ENCODE measurements at regions not wholly inside any gene's neighbourhood (a gene's known extent, or its start where the extent isn't known, plus 50 kb on each side); places are given as distances from the start of the nearest gene placed in this dataset.
"Not testable (repeated sequence)": the region's sequence is repeated elsewhere in the genome, so short reads cannot be mapped to it uniquely, and the experiment has no call there.

- no peaks in the 10 kb centered on the region for H3K36me3 Mint-ChIP-seq
- H3K9me3 Mint-ChIP-seq: peaks cover 3% of the 10 kb centered on the region
- H3K4me3 Mint-ChIP-seq: no peak overlapping the region
- ATAC-seq (ENCODE audit: low read depth) (no peak), DNase-seq (ENCODE audit: low spot score in 2 of 2) (no peak)
- H3K27ac Mint-ChIP-seq: no peak overlapping the region
- no peaks in the 10 kb centered on the region for H3K27me3 Mint-ChIP-seq
- H3K4me1 Mint-ChIP-seq: peaks cover 3% of the 10 kb centered on the region
Observed at GRCh38 chr3:78283994-78284393, 1244.1 kb downstream of the ROBO2 start.

GRCh38 chr3:78285032-78285728 is 1245.3 kb downstream of the ROBO2 start:
- Mint-ChIP-seq H3K4me3 (no peak overlapping the region), H3K36me3 (no peaks in the 10 kb centered on the region), H3K9me3 (peaks cover 3% of the 10 kb centered on the region), H3K27me3 (no peaks in the 10 kb centered on the region), H3K27ac (no peak overlapping the region), H3K4me1 (peaks cover 3% of the 10 kb centered on the region)
- ATAC-seq (ENCODE audit: low read depth): no peak
- DNase-seq (ENCODE audit: low spot score in 2 of 2): no peak

- DNase-seq (ENCODE audit: low spot score in 2 of 2): no peak
- Mint-ChIP-seq H3K36me3 (no peaks in the 10 kb centered on the region), H3K27me3 (no peaks in the 10 kb centered on the region), H3K4me1 (peaks cover 3% of the 10 kb centered on the region), H3K9me3 (peaks cover 3% of the 10 kb centered on the region), H3K27ac (no peak overlapping the region), H3K4me3 (no peak overlapping the region)
- ATAC-seq (ENCODE audit: low read depth): no peak
Observed at GRCh38 chr3:78287085-78287484, 1247.2 kb downstream of the ROBO2 start.

- peaks cover 2% of the 10 kb centered on the region for H3K9me3 Mint-ChIP-seq
- no peaks in the 10 kb centered on the region for H3K27me3 Mint-ChIP-seq
- no peak overlapping the region for H3K4me3 Mint-ChIP-seq
- no peaks in the 10 kb centered on the region for H3K4me1 Mint-ChIP-seq
- DNase-seq (ENCODE audit: low spot score in 2 of 2) (no peak), ATAC-seq (ENCODE audit: low read depth) (no peak)
- H3K27ac Mint-ChIP-seq: no peak overlapping the region
- no peaks in the 10 kb centered on the region for H3K36me3 Mint-ChIP-seq
Observed at GRCh38 chr3:78293284-78293683, 1253.4 kb downstream of the ROBO2 start.

GRCh38 chr3:78304115-78304514 is 1264.2 kb downstream of the ROBO2 start:
- Mint-ChIP-seq H3K4me1 (no peaks in the 10 kb centered on the region), H3K4me3 (no peak overlapping the region), H3K9me3 (peaks cover 2% of the 10 kb centered on the region), H3K27ac (no peak overlapping the region), H3K36me3 (no peaks in the 10 kb centered on the region), H3K27me3 (no peaks in the 10 kb centered on the region)
- DNase-seq (ENCODE audit: low spot score in 2 of 2) (no peak), ATAC-seq (ENCODE audit: low read depth) (no peak)

- H3K4me1 Mint-ChIP-seq: no peaks in the 10 kb centered on the region
- H3K27me3 Mint-ChIP-seq: no peaks in the 10 kb centered on the region
- no peak overlapping the region for H3K4me3 Mint-ChIP-seq
Observed at GRCh38 chr3:78312851-78313250, 1273.0 kb downstream of the ROBO2 start.

GRCh38 chr3:78313332-78313731 is 1273.4 kb downstream of the ROBO2 start:
- peaks cover 4% of the 10 kb centered on the region for H3K9me3 Mint-ChIP-seq
- DNase-seq (ENCODE audit: low spot score in 2 of 2) (no peak), ATAC-seq (ENCODE audit: low read depth) (no peak)
- no peak overlapping the region for H3K27ac Mint-ChIP-seq
- H3K4me1 Mint-ChIP-seq: no peaks in the 10 kb centered on the region
- no peak overlapping the region for H3K4me3 Mint-ChIP-seq
- no peaks in the 10 kb centered on the region for H3K36me3 Mint-ChIP-seq
- H3K27me3 Mint-ChIP-seq: no peaks in the 10 kb centered on the region

More at GRCh38 chr3:78312851-78313250, 1273.0 kb downstream of the ROBO2 start:
- H3K9me3 Mint-ChIP-seq: peaks cover 4% of the 10 kb centered on the region
- no peak for DNase-seq (ENCODE audit: low spot score in 2 of 2)
- H3K27ac Mint-ChIP-seq: no peak overlapping the region
- no peak for ATAC-seq (ENCODE audit: low read depth)
- H3K36me3 Mint-ChIP-seq: no peaks in the 10 kb centered on the region

- Mint-ChIP-seq H3K36me3 (no peaks in the 10 kb centered on the region), H3K27me3 (no peaks in the 10 kb centered on the region), H3K9me3 (peaks cover 4% of the 10 kb centered on the region), H3K4me3 (no peak overlapping the region), H3K4me1 (no peaks in the 10 kb centered on the region), H3K27ac (no peak overlapping the region)
- no peak for DNase-seq (ENCODE audit: low spot score in 2 of 2)
- no peak for ATAC-seq (ENCODE audit: low read depth)
Observed at GRCh38 chr3:78314327-78314726, 1274.4 kb downstream of the ROBO2 start.

- Mint-ChIP-seq H3K4me1 (no peaks in the 10 kb centered on the region), H3K4me3 (no peak overlapping the region), H3K36me3 (no peaks in the 10 kb centered on the region), H3K9me3 (no peaks in the 10 kb centered on the region), H3K27me3 (no peaks in the 10 kb centered on the region), H3K27ac (no peak overlapping the region)
- no peak for ATAC-seq (ENCODE audit: low read depth)
- DNase-seq (ENCODE audit: low spot score in 2 of 2): no peak
Observed at GRCh38 chr3:78317774-78318173, 1277.9 kb downstream of the ROBO2 start.

GRCh38 chr3:78322780-78323179 is 1282.9 kb downstream of the ROBO2 start:
- H3K27me3 Mint-ChIP-seq: no peaks in the 10 kb centered on the region
- H3K4me1 Mint-ChIP-seq: no peaks in the 10 kb centered on the region
- ATAC-seq (ENCODE audit: low read depth) (no peak), DNase-seq (ENCODE audit: low spot score in 2 of 2) (no peak)
- peaks cover 11% of the 10 kb centered on the region for H3K9me3 Mint-ChIP-seq
- no peak overlapping the region for H3K27ac Mint-ChIP-seq
- H3K36me3 Mint-ChIP-seq: no peaks in the 10 kb centered on the region
- no peak overlapping the region for H3K4me3 Mint-ChIP-seq

GRCh38 chr3:78337801-78338211 is 1297.9 kb downstream of the ROBO2 start:
- ATAC-seq (ENCODE audit: low read depth) (no peak), DNase-seq (ENCODE audit: low spot score in 2 of 2) (no peak)
- H3K4me3 Mint-ChIP-seq: no peak overlapping the region

GRCh38 chr3:78338405-78338804 is 1298.5 kb downstream of the ROBO2 start:
- H3K4me1 Mint-ChIP-seq: no peaks in the 10 kb centered on the region
- no peak overlapping the region for H3K27ac Mint-ChIP-seq
- no peak overlapping the region for H3K4me3 Mint-ChIP-seq
- no peaks in the 10 kb centered on the region for H3K9me3 Mint-ChIP-seq
- no peaks in the 10 kb centered on the region for H3K36me3 Mint-ChIP-seq
- ATAC-seq (ENCODE audit: low read depth) (no peak), DNase-seq (ENCODE audit: low spot score in 2 of 2) (no peak)
- H3K27me3 Mint-ChIP-seq: no peaks in the 10 kb centered on the region

More at GRCh38 chr3:78337801-78338211, 1297.9 kb downstream of the ROBO2 start:
- H3K27ac Mint-ChIP-seq: no peak overlapping the region
- no peaks in the 10 kb centered on the region for H3K4me1 Mint-ChIP-seq
- H3K36me3 Mint-ChIP-seq: no peaks in the 10 kb centered on the region
- H3K27me3 Mint-ChIP-seq: no peaks in the 10 kb centered on the region
- no peaks in the 10 kb centered on the region for H3K9me3 Mint-ChIP-seq

GRCh38 chr3:78343221-78343620 is 1303.3 kb downstream of the ROBO2 start:
- no peak overlapping the region for H3K27ac Mint-ChIP-seq
- no peaks in the 10 kb centered on the region for H3K27me3 Mint-ChIP-seq
- no peak for ATAC-seq (ENCODE audit: low read depth)

GRCh38 chr3:78344267-78344666 is 1304.4 kb downstream of the ROBO2 start:
- H3K27me3 Mint-ChIP-seq; ATAC-seq (ENCODE audit: low read depth); H3K4me3 Mint-ChIP-seq; H3K4me1 Mint-ChIP-seq; H3K27ac Mint-ChIP-seq; H3K36me3 Mint-ChIP-seq; H3K9me3 Mint-ChIP-seq; DNase-seq (ENCODE audit: low spot score in 2 of 2): not testable (repeated sequence)

More at GRCh38 chr3:78343221-78343620, 1303.3 kb downstream of the ROBO2 start:
- DNase-seq (ENCODE audit: low spot score in 2 of 2): no peak
- no peaks in the 10 kb centered on the region for H3K36me3 Mint-ChIP-seq
- H3K9me3 Mint-ChIP-seq: peaks cover 3% of the 10 kb centered on the region
- H3K4me3 Mint-ChIP-seq: no peak overlapping the region
- H3K4me1 Mint-ChIP-seq: no peaks in the 10 kb centered on the region

GRCh38 chr3:78344918-78345317 is 1305.0 kb downstream of the ROBO2 start:
- H3K4me1 Mint-ChIP-seq: no peaks in the 10 kb centered on the region
- DNase-seq (ENCODE audit: low spot score in 2 of 2) (no peak), ATAC-seq (ENCODE audit: low read depth) (no peak)
- no peak overlapping the region for H3K4me3 Mint-ChIP-seq
- H3K27me3 Mint-ChIP-seq: no peaks in the 10 kb centered on the region
- H3K36me3 Mint-ChIP-seq: no peaks in the 10 kb centered on the region
- no peak overlapping the region for H3K27ac Mint-ChIP-seq
- peaks cover 6% of the 10 kb centered on the region for H3K9me3 Mint-ChIP-seq

Measured in memory B cell (primary cell).